HCT116 (cell line): ENCODE measurements at regions not wholly inside any gene's neighbourhood (a gene's known extent, or its start where the extent isn't known, plus 50 kb on each side); places are given as distances from the start of the nearest gene placed in this dataset.

ENCODE experiments used
- ATAC-seq: fragments of 200-7000 bp; cut with Tn5 transposase; 2 replicates; pipeline ENCODE4 v1.9.1; 2020; ENCODE audit warnings: mild to moderate bottlenecking, moderate library complexity
- BruUV-seq: library from RNA; stranded (reverse); fragments of 400-500 nt; replicated peaks from 2 replicates; lab custom pipeline; 2021; lab: Mats Ljungman, UMichigan
- CTCF ChIA-PET: fragments of 300-600 bp; sonication (Branson Sonifier 250); formaldehyde crosslinking; loops from one replicate; lab custom pipeline; 2021; ENCODE audit warnings: antibody characterized with exemption; lab: Charles Lee
- POLR2A ChIA-PET: fragments of 300-600, 350-600 bp; sonication (Branson Sonifier 250); formaldehyde crosslinking; loops from one replicate; lab custom pipeline; 2021; ENCODE audit warnings: antibody characterized with exemption; lab: Charles Lee
- RAD21 ChIA-PET, 2 experiments: fragments of 300-600 bp; sonication (Branson Sonifier 250); formaldehyde crosslinking; loops; one replicate each; lab custom pipeline; 2023; ENCODE audit warnings: low total read pairs in 2 of 2; ENCODE audit not compliant: uncharacterized antibody in 2 of 2, unreplicated experiment in 2 of 2, low non-redundant PET in 1 of 2; lab: Charles Lee
- DNase-seq: peaks from one replicate; pipeline ENCODE4 v3.0.0-alpha.2; 2010; ENCODE audit warnings: low read depth, low spot score
- H2AFZ ChIP-seq: fragments of 200-600 bp; shearing (Covaris generic), sonication (generic); 2 replicates; pipeline ENCODE4 v1.6.1; 2017; ENCODE audit warnings: low read depth, mixed run types, mixed read lengths, antibody characterized with exemption, low read length; ENCODE audit not compliant: poor library complexity, severe bottlenecking
- H3K27ac ChIP-seq: 2 replicates; pipeline ENCODE4 v1.5.1; 2012; ENCODE audit warnings: low read depth, low read length
- H3K27me3 ChIP-seq: fragments of 200-600 bp; sonication (generic); 2 replicates; pipeline ENCODE4 v1.6.1; 2016; ENCODE audit warnings: mixed run types, low read length, mixed read lengths; ENCODE audit not compliant: insufficient read depth
- H3K36me3 ChIP-seq, 2 experiments: fragments of 200-500 bp in 1 of 2; fragments of 200-600 bp in 1 of 2; sonication (Bioruptor generic) in 1 of 2; sonication (generic) in 1 of 2; 2 replicates each; pipeline versions ENCODE4 v1.5.1 to v1.6.1; 2014 to 2016; ENCODE audit warnings: low read length in 2 of 2, inconsistent platforms in 1 of 2, mixed read lengths in 1 of 2, mixed run types in 1 of 2; ENCODE audit not compliant: insufficient read depth in 2 of 2, control insufficient read depth in 1 of 2
- H3K4me1 ChIP-seq, 2 experiments: fragments of 200-600 bp in 1 of 2; sonication (generic) in 1 of 2; 2 replicates each; pipeline versions ENCODE4 v1.5.1 to v1.6.1; 2012 to 2017; ENCODE audit warnings: low read length in 2 of 2, inconsistent platforms in 1 of 2, mild to moderate bottlenecking in 1 of 2, mixed read lengths in 1 of 2, mixed run types in 1 of 2, moderate library complexity in 1 of 2; ENCODE audit not compliant: insufficient read depth in 2 of 2, control insufficient read depth in 1 of 2
- H3K4me2 ChIP-seq: fragments of 200-600 bp; sonication (generic); 2 replicates; pipeline ENCODE4 v1.6.1; 2017; ENCODE audit warnings: mixed run types, low read length, mixed read lengths
- H3K4me3 ChIP-seq, 2 experiments: fragments of 200-600 bp in 1 of 2; sonication (generic) in 1 of 2; replicated peaks in 1 of 2; 2 replicates each; pipeline ENCODE4 v1.5.1; 2011 to 2016; ENCODE audit warnings: low read length in 2 of 2, control low read depth in 1 of 2, low read depth in 1 of 2, mild to moderate bottlenecking in 1 of 2, mixed read lengths in 1 of 2, mixed run types in 1 of 2
- H3K79me2 ChIP-seq: fragments of 200-600 bp; sonication (generic); 2 replicates; pipeline ENCODE4 v1.6.1; 2017; ENCODE audit warnings: mild to moderate bottlenecking, mixed run types, low read length, moderate library complexity, mixed read lengths; ENCODE audit not compliant: insufficient read depth
- H3K9ac ChIP-seq: fragments of 200-600 bp; sonication (generic); 2 replicates; pipeline ENCODE4 v1.6.1; 2016; ENCODE audit warnings: low read length, mixed read lengths
- H3K9me2 ChIP-seq: fragments of 200-600 bp; sonication (generic), shearing (Covaris generic); 2 replicates; pipeline ENCODE4 v1.6.1; 2017; ENCODE audit warnings: mixed run types, mild to moderate bottlenecking, moderate library complexity; ENCODE audit not compliant: insufficient read depth
- H3K9me3 ChIP-seq, 2 experiments: fragments of 200-500 bp in 1 of 2; fragments of 200-600 bp in 1 of 2; sonication (Bioruptor generic) in 1 of 2; sonication (generic) in 1 of 2; 2 replicates each; pipeline ENCODE4 v1.6.1; 2014 to 2017; ENCODE audit warnings: low read length in 2 of 2, mixed read lengths in 2 of 2, inconsistent platforms in 1 of 2, low read depth in 1 of 2, mild to moderate bottlenecking in 1 of 2, mixed run types in 1 of 2, moderate library complexity in 1 of 2; ENCODE audit not compliant: control insufficient read depth in 1 of 2, insufficient read depth in 1 of 2
- H4K20me1 ChIP-seq: fragments of 200-600 bp; sonication (generic), shearing (Covaris generic); 2 replicates; pipeline ENCODE4 v1.6.1; 2017; ENCODE audit warnings: mixed run types, mild to moderate bottlenecking, moderate library complexity; ENCODE audit not compliant: insufficient read depth
- CBX3 ChIP-seq: IDR thresholded peaks from 2 replicates; pipeline ENCODE4 v1.6.1; 2012; ENCODE audit warnings: low read depth
- EGR1 ChIP-seq: IDR thresholded peaks from 2 replicates; pipeline ENCODE4 v1.6.1; 2012; ENCODE audit warnings: low read depth
- EZH2 ChIP-seq: fragments of 200-600 bp; sonication (generic); IDR thresholded peaks from 2 replicates; pipeline ENCODE4 v1.6.1; 2017; ENCODE audit warnings: antibody characterized with exemption, mixed run types
- EZH2phosphoT487 ChIP-seq: fragments of 200-600 bp; IDR thresholded peaks from 2 replicates; pipeline ENCODE4 v1.6.1; 2018; ENCODE audit warnings: antibody characterized with exemption, borderline replicate concordance
- FOSL1 ChIP-seq: IDR thresholded peaks from 2 replicates; pipeline ENCODE4 v1.6.1; 2012; ENCODE audit warnings: low read depth
- JUND ChIP-seq: IDR thresholded peaks from 2 replicates; pipeline ENCODE4 v1.6.1; 2012
- POLR2A ChIP-seq: IDR thresholded peaks from 2 replicates; pipeline ENCODE4 v1.7.0; 2011; ENCODE audit warnings: borderline replicate concordance; ENCODE audit not compliant: insufficient read depth, insufficient read length; ENCODE audit errors: extremely low read depth
- RAD21 ChIP-seq: IDR thresholded peaks from 2 replicates; pipeline ENCODE4 v1.6.1; 2012; ENCODE audit warnings: low read depth, mild to moderate bottlenecking
- SIN3A ChIP-seq: IDR thresholded peaks from 2 replicates; pipeline ENCODE4 v1.6.1; 2012; ENCODE audit warnings: low read depth
- SP1 ChIP-seq: IDR thresholded peaks from 2 replicates; pipeline ENCODE4 v1.6.1; 2012; ENCODE audit warnings: low read depth
- SRF ChIP-seq: IDR thresholded peaks from 2 replicates; pipeline ENCODE4 v1.6.1; 2012; ENCODE audit warnings: low read depth
- YY1 ChIP-seq: IDR thresholded peaks from 2 replicates; pipeline ENCODE4 v1.6.1; 2011; ENCODE audit warnings: low read length, low read depth, moderate library complexity, mild to moderate bottlenecking; ENCODE audit not compliant: insufficient replicate concordance; ENCODE audit errors: extremely low read depth
- ZFX ChIP-seq: fragments of 450-650 bp; IDR thresholded peaks from 2 replicates; pipeline ENCODE4 v1.6.1; 2017
- ZNF274 ChIP-seq: fragments of 200-500 bp; sonication (Bioruptor generic); IDR thresholded peaks from 2 replicates; pipeline ENCODE4 v1.6.1; 2014; ENCODE audit warnings: mild to moderate bottlenecking, low read depth, low read length, inconsistent platforms
- intact Hi-C: fragments of 100-400 bp; cut with micrococcal nuclease; formaldehyde crosslinking; loops from 2 replicates; pipeline ENCODE4 v1.10.0; 2022
- TF ChIP-seq, protein P1 (sequence below): IDR thresholded peaks from 2 replicates; pipeline ENCODE4 v1.6.1; 2012
- TF ChIP-seq, protein P2 (sequence below): IDR thresholded peaks from 2 replicates; pipeline ENCODE4 v1.6.1; 2012; ENCODE audit warnings: low read depth
- TF ChIP-seq, protein P3 (sequence below): IDR thresholded peaks from 2 replicates; pipeline ENCODE4 v1.6.1; 2011; ENCODE audit warnings: mild to moderate bottlenecking, low read length, moderate library complexity; ENCODE audit not compliant: insufficient replicate concordance; ENCODE audit errors: extremely low read depth

DNA sequence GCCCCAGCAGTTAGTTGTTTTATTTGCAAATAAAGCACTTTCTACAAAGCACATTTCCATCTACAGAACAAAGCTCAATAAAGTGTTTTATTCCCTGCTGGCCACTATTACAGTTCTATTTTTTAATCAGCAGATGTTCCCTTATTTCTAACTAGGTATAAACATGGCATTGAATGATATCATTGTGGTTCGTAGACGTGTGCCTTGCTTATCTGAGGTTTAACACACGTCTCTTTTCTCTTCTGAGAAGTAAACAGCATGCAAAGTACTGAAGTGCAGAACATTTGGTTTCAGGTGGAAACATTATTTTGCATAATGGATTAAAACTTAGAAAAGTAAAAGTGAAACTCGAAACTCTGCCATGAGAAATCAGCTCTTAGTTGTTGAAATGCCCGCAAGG, 1989.3 kb upstream of the WWC1 start:
- Histone ChIP-seq H3K79me2 (no peaks in the 10 kb centered on the region), H3K27ac (no peak overlapping the region), H3K9ac (no peak overlapping the region), H3K9me3 (peaks cover 8 to 23% of the 10 kb centered on the region in 2 experiments; a peak in 2 of 4 replicates), H3K9me2 (no peaks in the 10 kb centered on the region), H3K4me2 (no peak overlapping the region), H2AFZ (no peak overlapping the region), H3K36me3 (no peaks in the 10 kb centered on the region), H3K4me1 (no peaks in the 10 kb centered on the region), H3K27me3 (no peaks in the 10 kb centered on the region), H4K20me1 (no peaks in the 10 kb centered on the region), H3K4me3 (no peak overlapping the region)
- ChIA-PET POLR2A (no interaction called here), CTCF (no interaction called here), RAD21 (no interaction called here)
- DNase-seq = no peak
- intact Hi-C loops = no loop called here
- BruUV-seq = no TSS peak
- no peak for ATAC-seq
- TF ChIP-seq JUND (no peak), POLR2A (no peak), YY1 (no peak), SRF (no peak), SP1 (no peak), EZH2 (no peak), SIN3A (no peak), RAD21 (no peak), FOSL1 (no peak), EGR1 (no peak), CBX3 (no peak), EZH2phosphoT487 (no peak), ZFX (no peak), ZNF274 (no peak)
- TF ChIP-seq, protein P1, sequence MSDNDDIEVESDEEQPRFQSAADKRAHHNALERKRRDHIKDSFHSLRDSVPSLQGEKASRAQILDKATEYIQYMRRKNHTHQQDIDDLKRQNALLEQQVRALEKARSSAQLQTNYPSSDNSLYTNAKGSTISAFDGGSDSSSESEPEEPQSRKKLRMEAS = no peak
- TF ChIP-seq, protein P2, sequence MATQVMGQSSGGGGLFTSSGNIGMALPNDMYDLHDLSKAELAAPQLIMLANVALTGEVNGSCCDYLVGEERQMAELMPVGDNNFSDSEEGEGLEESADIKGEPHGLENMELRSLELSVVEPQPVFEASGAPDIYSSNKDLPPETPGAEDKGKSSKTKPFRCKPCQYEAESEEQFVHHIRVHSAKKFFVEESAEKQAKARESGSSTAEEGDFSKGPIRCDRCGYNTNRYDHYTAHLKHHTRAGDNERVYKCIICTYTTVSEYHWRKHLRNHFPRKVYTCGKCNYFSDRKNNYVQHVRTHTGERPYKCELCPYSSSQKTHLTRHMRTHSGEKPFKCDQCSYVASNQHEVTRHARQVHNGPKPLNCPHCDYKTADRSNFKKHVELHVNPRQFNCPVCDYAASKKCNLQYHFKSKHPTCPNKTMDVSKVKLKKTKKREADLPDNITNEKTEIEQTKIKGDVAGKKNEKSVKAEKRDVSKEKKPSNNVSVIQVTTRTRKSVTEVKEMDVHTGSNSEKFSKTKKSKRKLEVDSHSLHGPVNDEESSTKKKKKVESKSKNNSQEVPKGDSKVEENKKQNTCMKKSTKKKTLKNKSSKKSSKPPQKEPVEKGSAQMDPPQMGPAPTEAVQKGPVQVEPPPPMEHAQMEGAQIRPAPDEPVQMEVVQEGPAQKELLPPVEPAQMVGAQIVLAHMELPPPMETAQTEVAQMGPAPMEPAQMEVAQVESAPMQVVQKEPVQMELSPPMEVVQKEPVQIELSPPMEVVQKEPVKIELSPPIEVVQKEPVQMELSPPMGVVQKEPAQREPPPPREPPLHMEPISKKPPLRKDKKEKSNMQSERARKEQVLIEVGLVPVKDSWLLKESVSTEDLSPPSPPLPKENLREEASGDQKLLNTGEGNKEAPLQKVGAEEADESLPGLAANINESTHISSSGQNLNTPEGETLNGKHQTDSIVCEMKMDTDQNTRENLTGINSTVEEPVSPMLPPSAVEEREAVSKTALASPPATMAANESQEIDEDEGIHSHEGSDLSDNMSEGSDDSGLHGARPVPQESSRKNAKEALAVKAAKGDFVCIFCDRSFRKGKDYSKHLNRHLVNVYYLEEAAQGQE = no peak
- TF ChIP-seq, protein P3, sequence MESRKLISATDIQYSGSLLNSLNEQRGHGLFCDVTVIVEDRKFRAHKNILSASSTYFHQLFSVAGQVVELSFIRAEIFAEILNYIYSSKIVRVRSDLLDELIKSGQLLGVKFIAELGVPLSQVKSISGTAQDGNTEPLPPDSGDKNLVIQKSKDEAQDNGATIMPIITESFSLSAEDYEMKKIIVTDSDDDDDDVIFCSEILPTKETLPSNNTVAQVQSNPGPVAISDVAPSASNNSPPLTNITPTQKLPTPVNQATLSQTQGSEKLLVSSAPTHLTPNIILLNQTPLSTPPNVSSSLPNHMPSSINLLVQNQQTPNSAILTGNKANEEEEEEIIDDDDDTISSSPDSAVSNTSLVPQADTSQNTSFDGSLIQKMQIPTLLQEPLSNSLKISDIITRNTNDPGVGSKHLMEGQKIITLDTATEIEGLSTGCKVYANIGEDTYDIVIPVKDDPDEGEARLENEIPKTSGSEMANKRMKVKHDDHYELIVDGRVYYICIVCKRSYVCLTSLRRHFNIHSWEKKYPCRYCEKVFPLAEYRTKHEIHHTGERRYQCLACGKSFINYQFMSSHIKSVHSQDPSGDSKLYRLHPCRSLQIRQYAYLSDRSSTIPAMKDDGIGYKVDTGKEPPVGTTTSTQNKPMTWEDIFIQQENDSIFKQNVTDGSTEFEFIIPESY = no peak
